ENCODE measurements at regions not wholly inside any gene's neighbourhood (a gene's known extent, or its start where the extent isn't known, plus 50 kb on each side); places are given as distances from the start of the nearest gene placed in this dataset.

- TF ChIP-seq POLR2A (IDR thresholded peaks at IDR 0.05; ENCODE audit: control extremely low read depth in 1 of 2, low read depth in 2 of 2, low read length in 2 of 2) (no peak), YY1 (IDR thresholded peaks at IDR 0.05; ENCODE audit: low read depth, low read length) (no peak), ZNF274 (IDR thresholded peaks at IDR 0.05; ENCODE audit: borderline replicate concordance, extremely low read depth, low read length) (no peak), BACH1 (IDR thresholded peaks at IDR 0.05; ENCODE audit: low read length) (no peak), POLR2AphosphoS5 (IDR thresholded peaks at IDR 0.05; ENCODE audit: low read depth, low read length) (no peak)
- TF ChIP-seq, protein P1, sequence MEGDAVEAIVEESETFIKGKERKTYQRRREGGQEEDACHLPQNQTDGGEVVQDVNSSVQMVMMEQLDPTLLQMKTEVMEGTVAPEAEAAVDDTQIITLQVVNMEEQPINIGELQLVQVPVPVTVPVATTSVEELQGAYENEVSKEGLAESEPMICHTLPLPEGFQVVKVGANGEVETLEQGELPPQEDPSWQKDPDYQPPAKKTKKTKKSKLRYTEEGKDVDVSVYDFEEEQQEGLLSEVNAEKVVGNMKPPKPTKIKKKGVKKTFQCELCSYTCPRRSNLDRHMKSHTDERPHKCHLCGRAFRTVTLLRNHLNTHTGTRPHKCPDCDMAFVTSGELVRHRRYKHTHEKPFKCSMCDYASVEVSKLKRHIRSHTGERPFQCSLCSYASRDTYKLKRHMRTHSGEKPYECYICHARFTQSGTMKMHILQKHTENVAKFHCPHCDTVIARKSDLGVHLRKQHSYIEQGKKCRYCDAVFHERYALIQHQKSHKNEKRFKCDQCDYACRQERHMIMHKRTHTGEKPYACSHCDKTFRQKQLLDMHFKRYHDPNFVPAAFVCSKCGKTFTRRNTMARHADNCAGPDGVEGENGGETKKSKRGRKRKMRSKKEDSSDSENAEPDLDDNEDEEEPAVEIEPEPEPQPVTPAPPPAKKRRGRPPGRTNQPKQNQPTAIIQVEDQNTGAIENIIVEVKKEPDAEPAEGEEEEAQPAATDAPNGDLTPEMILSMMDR (IDR thresholded peaks at IDR 0.05; ENCODE audit: control extremely low read depth in 1 of 3, insufficient read depth in 1 of 3, low read depth in 1 of 3, low read length in 3 of 3) = no peak
These were observed 353.7 kb upstream of the SEMA6D start for GRCh38 chr15:47363653-47364052.

Data from H1 (cell line).